ENCODE measurements at regions not wholly inside any gene's neighbourhood (a gene's known extent, or its start where the extent isn't known, plus 50 kb on each side); places are given as distances from the start of the nearest gene placed in this dataset.

GRCh38 chr10:78727728-78728127, 341.0 kb upstream of the ZMIZ1 start:
- TF ChIP-seq CTCF (IDR thresholded peaks at IDR 0.05) (no peak), ZFX (IDR thresholded peaks at IDR 0.05; ENCODE audit: borderline replicate concordance) (no peak)

All from 22Rv1 (cell line).